OCI-LY1 (cell line): ENCODE measurements at regions not wholly inside any gene's neighbourhood (a gene's known extent, or its start where the extent isn't known, plus 50 kb on each side); places are given as distances from the start of the nearest gene placed in this dataset.
"Not testable (repeated sequence)": the region's sequence is repeated elsewhere in the genome, so short reads cannot be mapped to it uniquely, and the experiment has no call there.

Experiments
- CTCF ChIP-seq: fragments of 200-600 bp; sonication (generic), shearing (Covaris generic); IDR thresholded peaks from 2 replicates; pipeline ENCODE4 v1.5.1; 2017; ENCODE audit warnings: mild to moderate bottlenecking, antibody characterized with exemption, low read length, moderate library complexity, mixed read lengths
- EZH2 ChIP-seq: fragments of 200-600 bp; sonication (generic), shearing (Covaris generic); IDR thresholded peaks from 2 replicates; pipeline ENCODE4 v1.8.0; 2017; ENCODE audit warnings: borderline replicate concordance, mixed run types, mild to moderate bottlenecking, antibody characterized with exemption, low read length, moderate library complexity, mixed read lengths

GRCh38 chr9:43130744-43131171 lies 947.3 kb downstream of the SPATA31A6 start:
- TF ChIP-seq CTCF, EZH2: not testable (repeated sequence)
